IMR-90 (cell line): ENCODE measurements at regions not wholly inside any gene's neighbourhood (a gene's known extent, or its start where the extent isn't known, plus 50 kb on each side); places are given as distances from the start of the nearest gene placed in this dataset.

Experiments
- ATAC-seq: fragments of 200-7000 bp; cut with Tn5 transposase; 2 replicates; pipeline ENCODE4 v1.9.1; 2020; ENCODE audit warnings: low read depth, mild to moderate bottlenecking, moderate library complexity
- BruUV-seq: library from RNA; stranded (reverse); fragments of 400-500 nt; replicated peaks from 2 replicates; lab custom pipeline; 2021; lab: Mats Ljungman, UMichigan
- CTCF ChIA-PET: fragments of 300-600 bp; formaldehyde crosslinking; extraction: SDS; loops from one replicate; lab custom pipeline; 2021; ENCODE audit warnings: antibody characterized with exemption; lab: Yijun Ruan, JAX
- POLR2A ChIA-PET: fragments of 300-600 bp; sonication (Branson Sonifier 250); formaldehyde crosslinking; loops from one replicate; lab custom pipeline; 2022; ENCODE audit warnings: antibody characterized with exemption; ENCODE audit not compliant: unreplicated experiment; lab: Charles Lee
- DNase-seq: peaks from one replicate; pipeline ENCODE4 v3.0.0; 2013
- H2AFZ ChIP-seq: replicated peaks from 2 replicates; pipeline ENCODE3; 2013; ENCODE audit warnings: low read length, mild to moderate bottlenecking; ENCODE audit not compliant: poor library complexity
- H2AK5ac ChIP-seq: 2 replicates; pipeline ENCODE4 v1.6.1; 2013; ENCODE audit warnings: low read depth, low read length, inconsistent platforms
- H2AK9ac ChIP-seq: replicated peaks from 2 replicates; pipeline ENCODE3; 2013; ENCODE audit warnings: mild to moderate bottlenecking, low read depth, low read length, moderate library complexity; ENCODE audit not compliant: poor library complexity
- H2BK120ac ChIP-seq: 2 replicates; pipeline ENCODE4 v1.6.1; 2013; ENCODE audit warnings: low read depth, low read length, inconsistent platforms
- H2BK15ac ChIP-seq: 3 replicates; pipeline ENCODE4 v1.6.1; 2013; ENCODE audit warnings: low read depth, low read length, inconsistent platforms
- H2BK20ac ChIP-seq: 2 replicates; pipeline ENCODE4 v1.6.1; 2013; ENCODE audit warnings: low read depth, mild to moderate bottlenecking, inconsistent platforms, low read length, moderate library complexity
- H2BK5ac ChIP-seq: 2 replicates; pipeline ENCODE4 v1.6.1; 2013; ENCODE audit warnings: mild to moderate bottlenecking, low read depth, low read length, inconsistent platforms; ENCODE audit not compliant: poor library complexity, severe bottlenecking
- H3K14ac ChIP-seq: replicated peaks from 2 replicates; pipeline ENCODE4 v1.6.1; 2013; ENCODE audit warnings: low read depth, low read length, inconsistent platforms
- H3K18ac ChIP-seq: 2 replicates; pipeline ENCODE4 v1.6.1; 2013; ENCODE audit warnings: low read depth, low read length, control low read depth
- H3K23ac ChIP-seq: 2 replicates; pipeline ENCODE4 v1.6.1; 2013; ENCODE audit warnings: low read depth, low read length, inconsistent platforms
- H3K27ac ChIP-seq: 2 replicates; pipeline ENCODE4 v1.5.1; 2013; ENCODE audit warnings: mild to moderate bottlenecking, control low read depth, low read length; ENCODE audit not compliant: insufficient read depth
- H3K27me3 ChIP-seq: 2 replicates; pipeline ENCODE4 v1.6.1; 2013; ENCODE audit warnings: low read length; ENCODE audit not compliant: control insufficient read depth, insufficient read depth
- H3K36me3 ChIP-seq: 2 replicates; pipeline ENCODE4 v1.6.1; 2013; ENCODE audit warnings: low read length, mixed read lengths; ENCODE audit not compliant: control insufficient read depth, insufficient read depth
- H3K4ac ChIP-seq: 2 replicates; pipeline ENCODE4 v1.6.1; 2013; ENCODE audit warnings: low read depth, low read length, inconsistent platforms
- H3K4me1 ChIP-seq: 2 replicates; pipeline ENCODE4 v1.6.1; 2013; ENCODE audit warnings: low read length, mixed read lengths; ENCODE audit not compliant: control insufficient read depth, insufficient read depth
- H3K4me2 ChIP-seq: 2 replicates; pipeline ENCODE4 v1.6.1; 2013; ENCODE audit warnings: low read depth, mild to moderate bottlenecking, control low read depth, low read length, moderate library complexity
- H3K4me3 ChIP-seq: 2 replicates; pipeline ENCODE4 v1.5.1; 2013; ENCODE audit warnings: low read depth, mild to moderate bottlenecking, control low read depth, low read length, moderate library complexity; ENCODE audit not compliant: insufficient read depth
- H3K56ac ChIP-seq: 2 replicates; pipeline ENCODE4 v1.6.1; 2013; ENCODE audit warnings: low read length, inconsistent platforms; ENCODE audit not compliant: insufficient read depth; ENCODE audit errors: extremely low read depth
- H3K79me1 ChIP-seq, 2 experiments: 2 replicates each; pipeline ENCODE4 v1.6.1; 2013; ENCODE audit warnings: low read length in 2 of 2, inconsistent platforms in 1 of 2, low read depth in 1 of 2
- H3K9ac ChIP-seq: 2 replicates; pipeline ENCODE4 v1.6.1; 2013; ENCODE audit warnings: low read depth, low read length, control low read depth
- H3K9me1 ChIP-seq: 2 replicates; pipeline ENCODE4 v1.6.1; 2013; ENCODE audit warnings: low read length, inconsistent platforms; ENCODE audit not compliant: insufficient read depth
- H3K9me3 ChIP-seq: 2 replicates; pipeline ENCODE4 v1.6.1; 2013; ENCODE audit warnings: low read length; ENCODE audit not compliant: control insufficient read depth, insufficient read depth
- H4K20me1 ChIP-seq: 2 replicates; pipeline ENCODE4 v1.6.1; 2013; ENCODE audit warnings: low read length, inconsistent platforms; ENCODE audit not compliant: insufficient read depth
- H4K5ac ChIP-seq: 2 replicates; pipeline ENCODE4 v1.6.1; 2013; ENCODE audit warnings: mild to moderate bottlenecking, low read depth, low read length, control low read depth
- H4K8ac ChIP-seq, 2 experiments: 2 replicates each; pipeline ENCODE4 v1.6.1; 2013; ENCODE audit warnings: low read depth in 2 of 2, low read length in 2 of 2, control low read depth in 1 of 2, inconsistent platforms in 1 of 2
- H4K91ac ChIP-seq: 2 replicates; pipeline ENCODE4 v1.6.1; 2013; ENCODE audit warnings: low read depth, low read length, inconsistent platforms; ENCODE audit not compliant: insufficient read depth
- BHLHE40 ChIP-seq: fragments of 150-350 bp; IDR thresholded peaks from 2 replicates; pipeline ENCODE4 v1.6.1; 2016; ENCODE audit warnings: mild to moderate bottlenecking, low read depth, low read length
- CEBPB ChIP-seq: IDR thresholded peaks from 2 replicates; pipeline ENCODE4 v1.6.1; 2012; ENCODE audit warnings: low read depth, low read length, improper control_type of control experiment
- CHD1 ChIP-seq: IDR thresholded peaks from 2 replicates; pipeline ENCODE4 v1.6.1; 2012; ENCODE audit warnings: low read depth, low read length, improper control_type of control experiment
- FOS ChIP-seq: fragments of 150-350 bp; IDR thresholded peaks from 2 replicates; pipeline ENCODE4 v1.6.1; 2016; ENCODE audit warnings: low read depth, low read length
- MAFK ChIP-seq: IDR thresholded peaks from 2 replicates; pipeline ENCODE4 v1.6.1; 2012; ENCODE audit warnings: low read depth, low read length, improper control_type of control experiment
- MAZ ChIP-seq: IDR thresholded peaks from 2 replicates; pipeline ENCODE4 v1.6.1; 2012; ENCODE audit warnings: low read depth, mild to moderate bottlenecking, low read length, improper control_type of control experiment, moderate library complexity, borderline replicate concordance
- MXI1 ChIP-seq: IDR thresholded peaks from 2 replicates; pipeline ENCODE4 v1.6.1; 2012; ENCODE audit warnings: low read depth, mild to moderate bottlenecking, low read length, moderate library complexity, borderline replicate concordance
- NFE2L2 ChIP-seq: fragments of 150-350 bp; IDR thresholded peaks from 2 replicates; pipeline ENCODE4 v1.6.1; 2016; ENCODE audit warnings: low read depth, mild to moderate bottlenecking, low read length
- POLR2A ChIP-seq: IDR thresholded peaks from 2 replicates; pipeline ENCODE4 v1.6.1; 2012; ENCODE audit warnings: mild to moderate bottlenecking, low read depth, low read length
- RAD21 ChIP-seq: IDR thresholded peaks from 2 replicates; pipeline ENCODE4 v1.6.1; 2012; ENCODE audit warnings: low read length, improper control_type of control experiment
- RCOR1 ChIP-seq: IDR thresholded peaks from 2 replicates; pipeline ENCODE4 v1.6.1; 2012; ENCODE audit warnings: mild to moderate bottlenecking, low read length, improper control_type of control experiment; ENCODE audit not compliant: insufficient replicate concordance
- RFX5 ChIP-seq: IDR thresholded peaks from 2 replicates; pipeline ENCODE4 v1.8.0; 2012; ENCODE audit warnings: low read depth, mild to moderate bottlenecking, low read length, moderate library complexity
- SMC3 ChIP-seq: fragments of 150-350 bp; IDR thresholded peaks from 2 replicates; pipeline ENCODE4 v1.6.1; 2016; ENCODE audit warnings: low read depth, mild to moderate bottlenecking, antibody characterized with exemption, low read length, moderate library complexity
- USF2 ChIP-seq: fragments of 150-350 bp; IDR thresholded peaks from 2 replicates; pipeline ENCODE4 v1.6.1; 2017; ENCODE audit warnings: mild to moderate bottlenecking, antibody characterized with exemption, low read length, low read depth
- WGBS, 2 experiments: methylation state at CpG; one replicate each; pipeline versions ENCODE4 v1.1.5 to v1.1.7; 2013; ENCODE audit warnings: missing lambda C conversion rate in 2 of 2; ENCODE audit not compliant: insufficient read length in 1 of 2; ENCODE audit errors: extremely low coverage in 2 of 2; 5-methylcytosine and 5-hydroxymethylcytosine counted together
- dilution Hi-C: fragments of 300-500 bp; cut with HindIII; formaldehyde crosslinking; loops from one replicate; pipeline ENCODE4 v1.14.3; 2018; ENCODE audit warnings: low sequenced_read_pairs; ENCODE audit not compliant: unreplicated experiment
- in situ Hi-C: fragments of 300-500 bp; cut with MboI; formaldehyde crosslinking; loops from 3 replicates; pipeline ENCODE4 v1.14.3; 2019; ENCODE audit warnings: low sequenced_read_pairs, inconsistent platforms, mixed read lengths
- intact Hi-C: fragments of 100-400 bp; cut with micrococcal nuclease; formaldehyde crosslinking; loops from 2 replicates; pipeline ENCODE4 v1.10.0; 2022
- TF ChIP-seq, protein P1 (sequence below): conservative IDR thresholded peaks from 2 replicates; pipeline ENCODE4 v1.5.1; 2012; ENCODE audit warnings: mild to moderate bottlenecking, low read depth, low read length, improper control_type of control experiment
- TF ChIP-seq, protein P2 (sequence below): fragments of 150-350 bp; IDR thresholded peaks from 2 replicates; pipeline ENCODE4 v1.6.1; 2016; ENCODE audit warnings: low read depth, mild to moderate bottlenecking, low read length, moderate library complexity, borderline replicate concordance

GRCh38 chr3:151998744-151999143 lies 125.3 kb downstream of the SUCNR1 start:
- TF ChIP-seq, protein P1, sequence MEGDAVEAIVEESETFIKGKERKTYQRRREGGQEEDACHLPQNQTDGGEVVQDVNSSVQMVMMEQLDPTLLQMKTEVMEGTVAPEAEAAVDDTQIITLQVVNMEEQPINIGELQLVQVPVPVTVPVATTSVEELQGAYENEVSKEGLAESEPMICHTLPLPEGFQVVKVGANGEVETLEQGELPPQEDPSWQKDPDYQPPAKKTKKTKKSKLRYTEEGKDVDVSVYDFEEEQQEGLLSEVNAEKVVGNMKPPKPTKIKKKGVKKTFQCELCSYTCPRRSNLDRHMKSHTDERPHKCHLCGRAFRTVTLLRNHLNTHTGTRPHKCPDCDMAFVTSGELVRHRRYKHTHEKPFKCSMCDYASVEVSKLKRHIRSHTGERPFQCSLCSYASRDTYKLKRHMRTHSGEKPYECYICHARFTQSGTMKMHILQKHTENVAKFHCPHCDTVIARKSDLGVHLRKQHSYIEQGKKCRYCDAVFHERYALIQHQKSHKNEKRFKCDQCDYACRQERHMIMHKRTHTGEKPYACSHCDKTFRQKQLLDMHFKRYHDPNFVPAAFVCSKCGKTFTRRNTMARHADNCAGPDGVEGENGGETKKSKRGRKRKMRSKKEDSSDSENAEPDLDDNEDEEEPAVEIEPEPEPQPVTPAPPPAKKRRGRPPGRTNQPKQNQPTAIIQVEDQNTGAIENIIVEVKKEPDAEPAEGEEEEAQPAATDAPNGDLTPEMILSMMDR = no peak
- TF ChIP-seq MAZ = no peak
- TF ChIP-seq FOS = no peak
- TF ChIP-seq RAD21 = no peak
- no peak for TF ChIP-seq POLR2A
- TF ChIP-seq USF2 = no peak
- no peak for TF ChIP-seq BHLHE40
- no peak for TF ChIP-seq SMC3
- no peak for TF ChIP-seq RCOR1
- TF ChIP-seq MAFK = no peak
- TF ChIP-seq, protein P2, sequence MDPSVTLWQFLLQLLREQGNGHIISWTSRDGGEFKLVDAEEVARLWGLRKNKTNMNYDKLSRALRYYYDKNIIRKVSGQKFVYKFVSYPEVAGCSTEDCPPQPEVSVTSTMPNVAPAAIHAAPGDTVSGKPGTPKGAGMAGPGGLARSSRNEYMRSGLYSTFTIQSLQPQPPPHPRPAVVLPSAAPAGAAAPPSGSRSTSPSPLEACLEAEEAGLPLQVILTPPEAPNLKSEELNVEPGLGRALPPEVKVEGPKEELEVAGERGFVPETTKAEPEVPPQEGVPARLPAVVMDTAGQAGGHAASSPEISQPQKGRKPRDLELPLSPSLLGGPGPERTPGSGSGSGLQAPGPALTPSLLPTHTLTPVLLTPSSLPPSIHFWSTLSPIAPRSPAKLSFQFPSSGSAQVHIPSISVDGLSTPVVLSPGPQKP = no peak
- TF ChIP-seq MXI1 = no peak
- no peak for TF ChIP-seq CHD1
- no peak for TF ChIP-seq RFX5
- no peak for TF ChIP-seq CEBPB
- TF ChIP-seq NFE2L2 = no peak
- Histone ChIP-seq H2BK120ac (no peak overlapping the region), H3K4ac (no peak overlapping the region), H3K79me1 (no peaks in the 10 kb centered on the region), H3K4me3 (no peak overlapping the region), H3K27ac (no peak overlapping the region), H3K36me3 (no peaks in the 10 kb centered on the region), H3K9me3 (no peaks in the 10 kb centered on the region), H2AK9ac (no peak overlapping the region), H4K5ac (no peak overlapping the region), H3K4me1 (peaks cover 2% of the 10 kb centered on the region; the same call in 1 of the 2 replicates), H3K4me2 (no peak overlapping the region), H2BK20ac (no peak overlapping the region), H2AFZ (no peak overlapping the region), H4K20me1 (no peaks in the 10 kb centered on the region), H3K23ac (no peak overlapping the region), H3K14ac (no peak overlapping the region), H3K27me3 (no peaks in the 10 kb centered on the region), H2BK5ac (no peak overlapping the region), H4K91ac (no peak overlapping the region), H3K18ac (no peak overlapping the region), H3K9me1 (no peaks in the 10 kb centered on the region), H4K8ac (no peak overlapping the region), H2AK5ac (no peak overlapping the region), H2BK15ac (no peak overlapping the region), H3K56ac (no peak overlapping the region), H3K9ac (no peak overlapping the region)
- ATAC-seq (no peak), DNase-seq (no peak)
- WGBS, 2 experiments = no CpG with 5 or more reads among the region's 2 CpGs
- dilution Hi-C loops (no loop called here), in situ Hi-C loops (no loop called here), intact Hi-C loops (no loop called here)
- ChIA-PET POLR2A (no interaction called here), CTCF (no interaction called here)
- BruUV-seq = no TSS peak
